Cardiac fibroblast (primary cell): ENCODE measurements at regions not wholly inside any gene's neighbourhood (a gene's known extent, or its start where the extent isn't known, plus 50 kb on each side); places are given as distances from the start of the nearest gene placed in this dataset.

Experiments
- DNase-seq, 2 donors: peaks; one replicate each; pipeline versions ENCODE4 v3.0.0 to v3.0.0-alpha.2; 2010; ENCODE audit warnings: low read depth in 2 of 2
- H3K4me3 ChIP-seq, 2 donors: replicated peaks in 1 of 2; 1 replicate in 1 of 2; 2 replicates in 1 of 2; pipeline ENCODE4 v1.5.1; 2011; ENCODE audit warnings: low read depth in 2 of 2, low read length in 2 of 2, mild to moderate bottlenecking in 2 of 2, moderate library complexity in 1 of 2
- TF ChIP-seq, protein P1 (sequence below): IDR thresholded peaks from one replicate; pipeline ENCODE4 v1.5.1; 2011; ENCODE audit warnings: low read depth, mild to moderate bottlenecking, low read length, inconsistent platforms

DNA sequence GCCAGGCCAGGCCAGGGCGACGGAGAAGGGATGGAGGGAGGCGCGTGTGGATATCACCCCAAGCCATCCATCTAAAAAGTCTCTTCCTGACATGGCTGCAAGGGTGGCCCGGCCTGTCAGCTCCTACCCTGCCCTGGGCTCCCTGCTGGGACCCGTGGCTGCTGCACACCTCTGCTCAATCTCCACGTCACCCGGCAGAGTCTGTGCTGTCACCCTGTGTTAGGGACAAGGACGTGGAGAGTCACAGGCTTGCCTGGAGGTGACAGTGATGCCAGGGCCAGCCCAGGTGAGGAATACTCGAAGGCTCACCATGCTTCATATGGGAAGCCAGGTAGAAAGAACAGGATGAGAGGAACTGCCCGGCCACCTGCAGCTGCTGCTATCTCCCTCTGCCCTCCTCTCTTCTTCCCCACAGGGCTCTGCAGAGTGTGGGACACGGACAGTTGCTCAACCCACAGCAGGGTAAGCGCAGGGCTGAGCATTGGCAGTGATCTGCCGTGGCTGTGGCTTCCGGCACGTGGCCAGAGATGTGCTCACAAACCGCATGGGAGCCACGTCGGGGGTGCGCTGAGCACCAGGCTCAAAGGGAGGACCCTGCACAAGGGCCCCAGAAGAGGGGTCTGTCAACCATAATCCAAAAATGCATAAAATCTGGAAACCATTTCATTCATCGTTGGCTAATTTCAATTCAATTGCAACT, 214.3 kb downstream of the DLL1 start:
- DNase-seq, result no peak
- TF ChIP-seq, protein P1, sequence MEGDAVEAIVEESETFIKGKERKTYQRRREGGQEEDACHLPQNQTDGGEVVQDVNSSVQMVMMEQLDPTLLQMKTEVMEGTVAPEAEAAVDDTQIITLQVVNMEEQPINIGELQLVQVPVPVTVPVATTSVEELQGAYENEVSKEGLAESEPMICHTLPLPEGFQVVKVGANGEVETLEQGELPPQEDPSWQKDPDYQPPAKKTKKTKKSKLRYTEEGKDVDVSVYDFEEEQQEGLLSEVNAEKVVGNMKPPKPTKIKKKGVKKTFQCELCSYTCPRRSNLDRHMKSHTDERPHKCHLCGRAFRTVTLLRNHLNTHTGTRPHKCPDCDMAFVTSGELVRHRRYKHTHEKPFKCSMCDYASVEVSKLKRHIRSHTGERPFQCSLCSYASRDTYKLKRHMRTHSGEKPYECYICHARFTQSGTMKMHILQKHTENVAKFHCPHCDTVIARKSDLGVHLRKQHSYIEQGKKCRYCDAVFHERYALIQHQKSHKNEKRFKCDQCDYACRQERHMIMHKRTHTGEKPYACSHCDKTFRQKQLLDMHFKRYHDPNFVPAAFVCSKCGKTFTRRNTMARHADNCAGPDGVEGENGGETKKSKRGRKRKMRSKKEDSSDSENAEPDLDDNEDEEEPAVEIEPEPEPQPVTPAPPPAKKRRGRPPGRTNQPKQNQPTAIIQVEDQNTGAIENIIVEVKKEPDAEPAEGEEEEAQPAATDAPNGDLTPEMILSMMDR, result no peak
- no peak overlapping the region for H3K4me3 ChIP-seq

DNA sequence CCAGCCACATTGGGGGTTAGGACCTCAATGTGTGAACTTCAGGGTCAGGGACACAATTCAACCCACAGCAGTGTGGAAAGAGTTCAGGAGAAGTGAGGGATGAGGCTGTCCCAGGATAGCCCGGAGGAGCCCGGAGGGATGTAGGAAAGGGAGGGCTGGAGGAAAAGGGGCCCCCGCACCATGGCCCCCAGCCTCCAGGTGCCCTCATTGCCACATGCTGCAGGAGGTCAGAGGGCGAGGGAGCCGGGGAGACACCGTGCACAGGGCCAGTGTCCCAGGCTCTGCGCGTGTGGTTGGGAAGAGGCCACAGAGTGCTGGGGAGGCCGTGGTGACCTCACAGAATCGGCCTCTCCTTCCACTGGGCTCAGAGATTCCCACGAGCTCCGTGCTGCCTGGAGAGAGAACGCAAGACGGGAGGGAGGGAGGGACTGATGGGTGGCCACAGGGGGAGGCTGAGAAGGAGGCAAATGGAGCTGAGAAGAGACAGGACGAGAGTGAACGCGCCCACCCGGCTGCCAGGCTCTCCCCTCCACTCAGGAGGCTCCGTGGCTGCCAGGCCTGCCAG, 215.1 kb downstream of the DLL1 start:
- TF ChIP-seq, protein P1, result no peak

GRCh38 chr6:170074907-170075306, 216.0 kb downstream of the DLL1 start:
- TF ChIP-seq, protein P1, result no peak
- H3K4me3 ChIP-seq, result no peak overlapping the region
- DNase-seq, result no peak

More for the DNA sequence above, 215.1 kb downstream of the DLL1 start:
- no peak for DNase-seq
- H3K4me3 ChIP-seq, result no peak overlapping the region

DNA sequence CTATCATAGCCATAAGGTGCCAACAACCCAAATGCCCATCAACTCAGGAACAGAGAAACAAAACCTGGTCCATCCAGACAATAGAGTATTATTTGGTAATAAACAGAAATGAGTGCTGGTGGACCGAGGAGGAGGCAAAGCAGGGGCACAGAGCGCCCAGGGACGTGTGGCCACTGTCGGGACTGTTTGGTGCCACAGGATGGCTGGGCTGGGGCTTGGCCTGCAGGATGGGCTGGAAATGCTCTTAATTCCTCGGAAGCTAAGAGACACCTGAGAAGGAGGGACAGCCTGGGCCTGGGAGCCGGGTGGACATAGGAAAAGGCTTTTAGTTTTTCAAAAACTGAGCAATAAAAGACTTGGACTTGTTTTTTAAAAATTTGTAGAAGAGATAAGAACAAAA, 216.4 kb downstream of the DLL1 start:
- DNase-seq, result no peak
- TF ChIP-seq, protein P1, result no peak

GRCh38 chr6:170073846-170074245, 217.0 kb downstream of the DLL1 start:
- no peak for DNase-seq
- TF ChIP-seq, protein P1, result no peak
- H3K4me3 ChIP-seq, result no peak overlapping the region

More for the DNA sequence above, 216.4 kb downstream of the DLL1 start:
- no peak overlapping the region for H3K4me3 ChIP-seq

DNA sequence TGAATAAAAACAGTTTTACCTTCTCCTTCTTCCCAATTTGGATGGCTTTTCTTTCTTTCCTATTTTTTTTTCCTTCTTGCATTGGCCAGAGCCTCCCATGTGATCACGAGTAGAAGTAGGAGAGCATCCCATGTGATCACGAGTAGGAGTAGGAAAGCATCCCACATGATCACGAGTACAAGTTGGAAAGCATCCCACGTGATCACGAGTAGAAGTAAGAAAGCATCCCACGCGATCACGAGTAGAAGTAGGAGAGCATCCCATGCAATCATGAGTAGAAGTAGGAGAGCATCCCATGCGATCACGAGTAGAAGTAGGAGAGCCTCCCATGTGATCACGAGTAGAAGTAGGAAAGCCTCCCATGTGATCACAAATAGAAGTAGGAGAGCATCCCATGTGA, 218.6 kb downstream of the DLL1 start:
- H3K4me3 ChIP-seq, result no peak overlapping the region
- DNase-seq, result no peak
- TF ChIP-seq, protein P1, result no peak
